ENCODE measurements at regions not wholly inside any gene's neighbourhood (a gene's known extent, or its start where the extent isn't known, plus 50 kb on each side); places are given as distances from the start of the nearest gene placed in this dataset.
"Not testable (repeated sequence)": the region's sequence is repeated elsewhere in the genome, so short reads cannot be mapped to it uniquely, and the experiment has no call there.

DNA sequence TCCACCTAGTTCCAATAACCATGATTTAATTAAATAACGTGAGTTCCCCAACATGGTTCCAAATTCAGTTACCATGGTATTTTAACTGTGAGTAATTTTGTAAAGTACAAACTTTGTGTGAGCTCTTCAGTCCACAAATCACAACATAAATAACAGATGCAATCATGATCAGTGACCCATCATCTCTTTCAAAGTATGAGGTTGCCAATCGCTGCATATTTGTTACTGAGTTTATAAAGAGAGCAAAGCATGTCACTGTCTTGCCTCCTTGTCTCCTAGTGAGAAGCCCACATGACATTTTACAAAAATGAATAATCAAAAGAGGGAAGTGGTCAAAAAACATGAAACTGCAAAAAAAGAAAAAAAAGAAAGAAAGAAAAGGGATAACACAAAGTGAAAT lies 69.1 kb upstream of the PDSS1 start:
- Histone ChIP-seq H3K4me3 (ENCODE audit: low read depth, low read length, poor library complexity, severe bottlenecking) (no peak overlapping the region), H2AFZ (ENCODE audit: low read length) (no peak overlapping the region)

GRCh38 chr10:26632171-26632570 lies 65.3 kb upstream of the PDSS1 start:
- not testable (repeated sequence) for H3K4me3 ChIP-seq (ENCODE audit: low read depth, low read length, poor library complexity, severe bottlenecking); H3K9me2 ChIP-seq (ENCODE audit: low read depth, low read length); H3K27me3 ChIP-seq (ENCODE audit: insufficient read depth, low read length); H3K27ac ChIP-seq (ENCODE audit: low read depth, low read length, poor library complexity, severe bottlenecking); H4K20me1 ChIP-seq (ENCODE audit: insufficient read depth, low read length); H3K4me2 ChIP-seq (ENCODE audit: low read length); H3K4me1 ChIP-seq (ENCODE audit: insufficient read depth, low read length, severe bottlenecking); H3K9me3 ChIP-seq (ENCODE audit: low read length); H3K9ac ChIP-seq (ENCODE audit: low read length); H3F3A ChIP-seq (ENCODE audit: insufficient read depth, low read length); H3K79me2 ChIP-seq (ENCODE audit: insufficient read depth, low read length); H3K36me3 ChIP-seq (ENCODE audit: insufficient read depth, low read length); H2AFZ ChIP-seq (ENCODE audit: low read length)

More for the DNA sequence above, 69.1 kb upstream of the PDSS1 start:
- Histone ChIP-seq H3K9me2 (ENCODE audit: low read depth, low read length) (no peaks in the 10 kb centered on the region), H3F3A (ENCODE audit: insufficient read depth, low read length) (no peaks in the 10 kb centered on the region), H3K4me1 (ENCODE audit: insufficient read depth, low read length, severe bottlenecking) (no peaks in the 10 kb centered on the region), H4K20me1 (ENCODE audit: insufficient read depth, low read length) (no peaks in the 10 kb centered on the region), H3K79me2 (ENCODE audit: insufficient read depth, low read length) (no peaks in the 10 kb centered on the region), H3K4me2 (ENCODE audit: low read length) (no peak overlapping the region), H3K9ac (ENCODE audit: low read length) (no peak overlapping the region), H3K9me3 (ENCODE audit: low read length) (peaks cover 3% of the 10 kb centered on the region; the same call in 1 of the 2 replicates), H3K27me3 (ENCODE audit: insufficient read depth, low read length) (no peaks in the 10 kb centered on the region), H3K36me3 (ENCODE audit: insufficient read depth, low read length) (no peaks in the 10 kb centered on the region), H3K27ac (ENCODE audit: low read depth, low read length, poor library complexity, severe bottlenecking) (no peak overlapping the region)
- no peak for TF ChIP-seq CTCF (IDR thresholded peaks at IDR 0.05; ENCODE audit: low read length)
- no peak for TF ChIP-seq EZH2 (IDR thresholded peaks at IDR 0.05; ENCODE audit: borderline replicate concordance, low read length)

DNA sequence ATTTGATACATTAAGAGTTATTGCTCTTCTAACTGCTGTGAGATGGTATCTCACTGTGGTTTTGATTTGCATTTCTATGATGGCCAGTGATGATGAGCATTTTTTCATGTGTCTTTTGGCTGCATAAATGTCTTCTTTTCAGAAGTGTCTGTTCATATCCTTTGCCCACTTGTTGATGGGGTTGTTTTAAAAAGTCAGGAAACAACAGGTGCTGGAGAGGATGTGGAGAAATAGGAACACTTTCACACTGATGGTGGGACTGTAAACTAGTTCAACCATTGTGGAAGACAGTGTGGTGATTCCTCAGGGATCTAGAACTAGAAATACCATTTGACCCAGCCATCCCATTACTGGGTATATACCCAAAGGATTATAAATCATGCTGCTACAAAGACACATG lies 63.4 kb upstream of the PDSS1 start:
- not testable (repeated sequence) for H3F3A ChIP-seq (ENCODE audit: insufficient read depth, low read length); H3K4me2 ChIP-seq (ENCODE audit: low read length); H4K20me1 ChIP-seq (ENCODE audit: insufficient read depth, low read length); H3K4me1 ChIP-seq (ENCODE audit: insufficient read depth, low read length, severe bottlenecking); H3K4me3 ChIP-seq (ENCODE audit: low read depth, low read length, poor library complexity, severe bottlenecking); H3K9me3 ChIP-seq (ENCODE audit: low read length); H2AFZ ChIP-seq (ENCODE audit: low read length); H3K36me3 ChIP-seq (ENCODE audit: insufficient read depth, low read length); H3K9me2 ChIP-seq (ENCODE audit: low read depth, low read length); H3K27me3 ChIP-seq (ENCODE audit: insufficient read depth, low read length); H3K27ac ChIP-seq (ENCODE audit: low read depth, low read length, poor library complexity, severe bottlenecking); H3K79me2 ChIP-seq (ENCODE audit: insufficient read depth, low read length); H3K9ac ChIP-seq (ENCODE audit: low read length)

DNA sequence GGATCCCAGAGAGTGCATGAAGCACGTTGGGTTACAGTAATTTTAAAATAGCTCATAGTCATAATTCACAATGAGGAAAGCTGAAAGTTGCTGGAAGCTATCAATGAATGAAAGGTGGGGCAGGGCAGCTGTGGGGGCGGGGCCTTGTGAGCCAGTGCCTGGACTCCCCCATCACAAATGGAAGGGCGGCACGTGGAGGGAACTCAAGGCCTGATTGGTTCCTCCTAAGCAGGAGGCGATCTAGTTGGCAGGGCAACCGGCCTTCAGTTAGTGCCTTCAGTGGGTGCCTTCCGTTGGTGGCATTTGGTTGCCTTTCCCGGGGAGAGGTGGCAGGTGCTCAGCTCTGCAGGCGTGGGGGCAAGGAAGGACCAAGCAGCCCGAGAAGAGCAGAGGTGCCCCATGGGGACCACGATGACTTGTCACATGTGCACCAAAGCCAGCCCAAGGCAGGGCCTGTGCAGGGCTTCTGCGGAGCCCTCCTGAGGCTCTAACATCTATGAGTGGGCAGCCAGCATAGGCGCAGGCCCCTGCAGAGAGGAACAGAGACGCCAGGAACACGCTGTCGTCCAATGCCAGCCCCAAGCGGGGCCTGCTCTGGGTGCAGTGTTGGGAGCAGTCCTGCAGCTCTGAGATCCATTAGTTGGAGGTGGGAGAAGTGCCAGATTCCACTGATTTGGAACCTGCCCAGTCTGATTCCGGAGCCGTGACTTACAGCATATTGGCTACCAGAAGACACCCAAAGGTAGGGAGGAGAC lies 59.8 kb upstream of the PDSS1 start:
- TF ChIP-seq CTCF (IDR thresholded peaks at IDR 0.05; ENCODE audit: low read length) (no peak), EZH2 (IDR thresholded peaks at IDR 0.05; ENCODE audit: borderline replicate concordance, low read length) (no peak)
- H3K27me3 ChIP-seq (ENCODE audit: insufficient read depth, low read length) = no peaks in the 10 kb centered on the region; the same call in 1 of the 2 replicates
- no peak overlapping the region for H3K9ac ChIP-seq (ENCODE audit: low read length)
- H3K4me2 ChIP-seq (ENCODE audit: low read length) = no peak overlapping the region
- no peaks in the 10 kb centered on the region for H3K9me3 ChIP-seq (ENCODE audit: low read length)
- no peak overlapping the region for H2AFZ ChIP-seq (ENCODE audit: low read length)
- no peaks in the 10 kb centered on the region for H3K79me2 ChIP-seq (ENCODE audit: insufficient read depth, low read length)
- H3K36me3 ChIP-seq (ENCODE audit: insufficient read depth, low read length) = no peaks in the 10 kb centered on the region
- H3K9me2 ChIP-seq (ENCODE audit: low read depth, low read length) = no peaks in the 10 kb centered on the region
- no peaks in the 10 kb centered on the region for H4K20me1 ChIP-seq (ENCODE audit: insufficient read depth, low read length)
- no peaks in the 10 kb centered on the region for H3F3A ChIP-seq (ENCODE audit: insufficient read depth, low read length)
- H3K4me3 ChIP-seq (ENCODE audit: low read depth, low read length, poor library complexity, severe bottlenecking) = no peak overlapping the region
- no peak overlapping the region for H3K27ac ChIP-seq (ENCODE audit: low read depth, low read length, poor library complexity, severe bottlenecking)
- H3K4me1 ChIP-seq (ENCODE audit: insufficient read depth, low read length, severe bottlenecking) = no peaks in the 10 kb centered on the region
